ENCODE measurements at regions not wholly inside any gene's neighbourhood (a gene's known extent, or its start where the extent isn't known, plus 50 kb on each side); places are given as distances from the start of the nearest gene placed in this dataset.

DNA sequence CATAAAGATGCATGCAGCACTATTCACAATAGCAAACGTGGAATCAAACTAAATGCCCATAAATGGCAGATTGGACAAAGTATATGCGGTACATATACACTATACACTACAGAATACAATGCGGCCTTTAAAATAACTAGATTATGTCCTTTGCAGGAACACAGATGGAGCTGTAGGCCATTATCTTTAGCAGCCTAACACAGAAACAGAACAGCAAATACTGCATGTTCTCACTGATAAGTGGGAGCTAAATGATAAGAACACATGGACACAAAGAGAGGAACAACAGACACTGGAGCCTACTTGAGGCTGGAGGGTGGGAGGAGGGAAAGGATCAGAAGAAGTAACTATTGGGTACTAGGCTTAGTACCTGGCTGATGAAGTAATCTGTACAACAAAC, 758.2 kb downstream of the TLE1 start:
- TF ChIP-seq, protein P1, sequence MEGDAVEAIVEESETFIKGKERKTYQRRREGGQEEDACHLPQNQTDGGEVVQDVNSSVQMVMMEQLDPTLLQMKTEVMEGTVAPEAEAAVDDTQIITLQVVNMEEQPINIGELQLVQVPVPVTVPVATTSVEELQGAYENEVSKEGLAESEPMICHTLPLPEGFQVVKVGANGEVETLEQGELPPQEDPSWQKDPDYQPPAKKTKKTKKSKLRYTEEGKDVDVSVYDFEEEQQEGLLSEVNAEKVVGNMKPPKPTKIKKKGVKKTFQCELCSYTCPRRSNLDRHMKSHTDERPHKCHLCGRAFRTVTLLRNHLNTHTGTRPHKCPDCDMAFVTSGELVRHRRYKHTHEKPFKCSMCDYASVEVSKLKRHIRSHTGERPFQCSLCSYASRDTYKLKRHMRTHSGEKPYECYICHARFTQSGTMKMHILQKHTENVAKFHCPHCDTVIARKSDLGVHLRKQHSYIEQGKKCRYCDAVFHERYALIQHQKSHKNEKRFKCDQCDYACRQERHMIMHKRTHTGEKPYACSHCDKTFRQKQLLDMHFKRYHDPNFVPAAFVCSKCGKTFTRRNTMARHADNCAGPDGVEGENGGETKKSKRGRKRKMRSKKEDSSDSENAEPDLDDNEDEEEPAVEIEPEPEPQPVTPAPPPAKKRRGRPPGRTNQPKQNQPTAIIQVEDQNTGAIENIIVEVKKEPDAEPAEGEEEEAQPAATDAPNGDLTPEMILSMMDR (IDR thresholded peaks at IDR 0.05; ENCODE audit: poor library complexity): no peak
- TF ChIP-seq EZH2 (IDR thresholded peaks at IDR 0.05; ENCODE audit: borderline replicate concordance) (no peak), EZH2phosphoT487 (IDR thresholded peaks at IDR 0.05; ENCODE audit: low read depth, severe bottlenecking, unreplicated experiment) (no peak)

Measured in hepatocyte (in vitro differentiated cells).